ENCODE measurements at regions not wholly inside any gene's neighbourhood (a gene's known extent, or its start where the extent isn't known, plus 50 kb on each side); places are given as distances from the start of the nearest gene placed in this dataset.

DNA sequence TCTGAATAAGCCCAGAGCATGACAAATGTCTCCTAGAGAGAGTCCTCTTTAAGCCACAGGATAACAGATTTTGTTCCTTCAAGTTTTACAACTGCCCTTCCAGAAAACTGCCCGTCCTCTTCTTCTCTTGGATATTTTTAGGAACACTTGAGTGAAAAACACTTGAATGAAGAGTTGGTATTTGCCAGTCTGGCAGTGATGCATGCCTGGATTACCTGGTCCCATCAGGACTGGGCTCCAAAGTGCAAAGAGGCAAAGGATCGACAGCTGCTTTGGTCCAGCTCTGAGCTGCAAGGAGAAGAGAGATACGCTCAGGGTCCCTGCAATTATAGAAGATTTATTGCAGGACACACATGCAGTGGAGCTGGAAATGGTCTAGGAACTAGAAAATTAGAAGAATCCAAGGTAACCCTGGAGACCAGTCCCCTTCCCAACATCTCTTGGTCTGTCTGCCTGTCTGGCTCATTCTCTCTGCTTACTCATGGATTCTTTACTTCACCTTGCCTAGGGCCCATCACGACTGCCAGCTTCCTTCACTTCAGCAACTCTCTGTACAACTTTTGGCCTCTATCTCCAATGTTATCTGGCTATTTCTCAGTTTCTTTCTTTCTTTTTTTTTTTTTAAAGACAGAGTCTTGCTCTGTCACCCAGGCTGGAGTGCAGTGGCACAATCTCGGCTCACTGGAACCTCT, 112.1 kb upstream of the SIX2 start:
- Histone ChIP-seq H3K4me2 (ENCODE audit: low read length, poor library complexity, severe bottlenecking) (no peak overlapping the region), H3K4me1 (ENCODE audit: control insufficient read depth, insufficient read depth, low read depth, low read length) (peaks cover 12% of the 10 kb centered on the region), H4K8ac (ENCODE audit: low read length) (no peak overlapping the region), H2AFZ (ENCODE audit: low read depth, low read length) (no peak overlapping the region), H4K91ac (ENCODE audit: low read length) (no peak overlapping the region), H3K27ac (ENCODE audit: low read length, poor library complexity, severe bottlenecking) (peak overlapping the region; percentile 89), H3K9ac (ENCODE audit: low read length) (no peak overlapping the region), H2AK5ac (ENCODE audit: low read length, severe bottlenecking) (peak overlapping the region; percentile 83), H3K36me3 (ENCODE audit: control insufficient read depth in 1 of 2, insufficient read depth in 2 of 2, low read depth in 1 of 2, low read length in 2 of 2) (no peaks in the 10 kb centered on the region), H2BK120ac (ENCODE audit: low read depth, low read length) (no peak overlapping the region), H2BK15ac (ENCODE audit: low read depth, poor library complexity, severe bottlenecking) (no peak overlapping the region), H3K14ac (ENCODE audit: low read length in 2 of 2) (no peak overlapping the region), H3K9me3 (ENCODE audit: control insufficient read depth, low read length) (no peaks in the 10 kb centered on the region), H3K4me3 (ENCODE audit: insufficient read depth in 1 of 2, low read depth in 1 of 2, low read length in 2 of 2) (no peak overlapping the region), H2BK12ac (ENCODE audit: low read length in 2 of 2) (no peak overlapping the region), H2BK5ac (ENCODE audit: low read depth, low read length, poor library complexity, severe bottlenecking) (peak overlapping the region; percentile 61), H3K79me1 (replicated peaks; ENCODE audit: low read length, poor library complexity, severe bottlenecking) (no peaks in the 10 kb centered on the region), H3K23ac (ENCODE audit: low read length in 2 of 2) (no peak overlapping the region), H3K27me3 (ENCODE audit: control insufficient read depth in 1 of 2, insufficient read depth in 1 of 2, low read length in 2 of 2) (peaks cover 0 to 6% of the 10 kb centered on the region in 2 experiments), H3K18ac (ENCODE audit: low read depth in 1 of 2, low read length in 2 of 2) (no peak overlapping the region), H3K4ac (ENCODE audit: low read depth in 1 of 2, low read length in 2 of 2) (no peak overlapping the region)
- 73% methylated on average over 5 of the region's 5 CpGs for WGBS
- DNase-seq, result no peak

DNA sequence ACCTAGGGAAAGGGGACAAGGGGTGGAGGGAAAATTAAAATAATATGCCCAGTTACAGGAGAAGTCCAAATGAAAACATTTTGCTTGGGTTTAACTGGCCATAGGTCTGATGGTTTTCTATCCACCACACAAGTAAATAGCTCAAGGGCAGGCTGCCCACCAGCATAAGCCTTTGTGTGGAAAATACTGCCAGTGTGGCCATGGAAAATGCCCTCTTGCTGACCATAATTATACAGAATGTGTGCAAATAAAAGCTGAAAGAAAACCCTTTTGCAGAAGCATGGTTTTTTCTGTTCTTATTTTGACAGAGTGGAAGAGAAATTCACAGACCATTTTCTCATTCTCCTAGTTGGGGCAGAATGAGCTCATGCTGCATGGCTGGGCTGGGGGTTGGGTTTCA, 111.3 kb upstream of the SIX2 start:
- Histone ChIP-seq H3K4me1 (ENCODE audit: control insufficient read depth, insufficient read depth, low read depth, low read length) (peaks cover 12% of the 10 kb centered on the region), H2BK15ac (ENCODE audit: low read depth, poor library complexity, severe bottlenecking) (no peak overlapping the region), H3K9me3 (ENCODE audit: control insufficient read depth, low read length) (peaks cover 3% of the 10 kb centered on the region), H2AK5ac (ENCODE audit: low read length, severe bottlenecking) (peak overlapping the region; percentile 83), H3K36me3 (ENCODE audit: control insufficient read depth in 1 of 2, insufficient read depth in 2 of 2, low read depth in 1 of 2, low read length in 2 of 2) (no peaks in the 10 kb centered on the region), H2BK120ac (ENCODE audit: low read depth, low read length) (no peak overlapping the region), H3K27me3 (ENCODE audit: control insufficient read depth in 1 of 2, insufficient read depth in 1 of 2, low read length in 2 of 2) (peaks cover 0 to 6% of the 10 kb centered on the region in 2 experiments), H3K18ac (ENCODE audit: low read depth in 1 of 2, low read length in 2 of 2) (no peak overlapping the region), H2AFZ (ENCODE audit: low read depth, low read length) (no peak overlapping the region), H3K79me1 (replicated peaks; ENCODE audit: low read length, poor library complexity, severe bottlenecking) (no peaks in the 10 kb centered on the region), H3K23ac (ENCODE audit: low read length in 2 of 2) (no peak overlapping the region), H3K9ac (ENCODE audit: low read length) (no peak overlapping the region), H4K91ac (ENCODE audit: low read length) (no peak overlapping the region), H4K8ac (ENCODE audit: low read length) (no peak overlapping the region), H2BK12ac (ENCODE audit: low read length in 2 of 2) (no peak overlapping the region), H3K4me2 (ENCODE audit: low read length, poor library complexity, severe bottlenecking) (no peak overlapping the region), H3K14ac (ENCODE audit: low read length in 2 of 2) (no peak overlapping the region), H2BK5ac (ENCODE audit: low read depth, low read length, poor library complexity, severe bottlenecking) (peak overlapping the region; percentile 86), H3K27ac (ENCODE audit: low read length, poor library complexity, severe bottlenecking) (peak overlapping the region; percentile 89), H3K4ac (ENCODE audit: low read depth in 1 of 2, low read length in 2 of 2) (no peak overlapping the region), H3K4me3 (ENCODE audit: insufficient read depth in 1 of 2, low read depth in 1 of 2, low read length in 2 of 2) (no peak overlapping the region)
- DNase-seq, result peak; percentile 3

DNA sequence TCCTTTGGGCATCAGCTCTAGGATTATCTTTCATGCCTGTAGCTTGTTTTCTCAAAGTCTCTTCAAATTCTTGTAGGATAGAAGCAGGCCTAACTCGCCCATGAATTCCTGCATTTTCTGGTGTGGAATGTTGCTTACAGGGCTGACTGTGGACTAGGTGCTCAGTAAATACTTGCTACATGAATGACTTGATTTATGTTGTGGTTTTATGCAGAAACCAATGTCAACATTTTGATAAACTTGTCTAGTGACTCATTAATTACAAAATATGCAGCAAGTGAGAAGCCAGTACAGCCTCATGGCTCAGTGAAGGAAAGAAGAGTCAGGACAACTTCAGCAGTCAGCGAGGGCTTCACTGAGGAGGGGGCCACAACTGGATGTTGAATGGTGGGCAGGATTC, 110.6 kb upstream of the SIX2 start:
- 30% methylated on average over 2 of the region's 2 CpGs for WGBS
- peaks cover 3% of the 10 kb centered on the region for H3K9me3 ChIP-seq (ENCODE audit: control insufficient read depth, low read length)
- H4K91ac ChIP-seq (ENCODE audit: low read length), result no peak overlapping the region
- no peak overlapping the region for H2AFZ ChIP-seq (ENCODE audit: low read depth, low read length)
- no peaks in the 10 kb centered on the region for H3K36me3 ChIP-seq (ENCODE audit: control insufficient read depth in 1 of 2, insufficient read depth in 2 of 2, low read depth in 1 of 2, low read length in 2 of 2)
- H3K14ac ChIP-seq (ENCODE audit: low read length in 2 of 2), result no peak overlapping the region
- peaks cover 12% of the 10 kb centered on the region for H3K4me1 ChIP-seq (ENCODE audit: control insufficient read depth, insufficient read depth, low read depth, low read length)
- H3K4me2 ChIP-seq (ENCODE audit: low read length, poor library complexity, severe bottlenecking), result no peak overlapping the region
- no peak overlapping the region for H3K9ac ChIP-seq (ENCODE audit: low read length)
- no peak overlapping the region for H2BK120ac ChIP-seq (ENCODE audit: low read depth, low read length)
- H4K8ac ChIP-seq (ENCODE audit: low read length), result no peak overlapping the region
- no peak overlapping the region for H2BK15ac ChIP-seq (ENCODE audit: low read depth, poor library complexity, severe bottlenecking)
- H2AK5ac ChIP-seq (ENCODE audit: low read length, severe bottlenecking), result peak overlapping the region; percentile 93
- peak overlapping the region; percentile 89 for H3K27ac ChIP-seq (ENCODE audit: low read length, poor library complexity, severe bottlenecking)
- peak; percentile 58 for DNase-seq
- H3K27me3 ChIP-seq (ENCODE audit: control insufficient read depth in 1 of 2, insufficient read depth in 1 of 2, low read length in 2 of 2), result peaks cover 0 to 6% of the 10 kb centered on the region in 2 experiments
- no peaks in the 10 kb centered on the region for H3K79me1 ChIP-seq (replicated peaks; ENCODE audit: low read length, poor library complexity, severe bottlenecking)
- H3K4me3 ChIP-seq (ENCODE audit: insufficient read depth in 1 of 2, low read depth in 1 of 2, low read length in 2 of 2), result no peak overlapping the region
- H2BK12ac ChIP-seq (ENCODE audit: low read length in 2 of 2), result no peak overlapping the region
- H2BK5ac ChIP-seq (ENCODE audit: low read depth, low read length, poor library complexity, severe bottlenecking), result peak overlapping the region; percentile 91
- peak overlapping the region in 1 of 2 experiments; percentile 54 for H3K18ac ChIP-seq (ENCODE audit: low read depth in 1 of 2, low read length in 2 of 2)
- H3K4ac ChIP-seq (ENCODE audit: low read depth in 1 of 2, low read length in 2 of 2), result no peak overlapping the region
- H3K23ac ChIP-seq (ENCODE audit: low read length in 2 of 2), result no peak overlapping the region

DNA sequence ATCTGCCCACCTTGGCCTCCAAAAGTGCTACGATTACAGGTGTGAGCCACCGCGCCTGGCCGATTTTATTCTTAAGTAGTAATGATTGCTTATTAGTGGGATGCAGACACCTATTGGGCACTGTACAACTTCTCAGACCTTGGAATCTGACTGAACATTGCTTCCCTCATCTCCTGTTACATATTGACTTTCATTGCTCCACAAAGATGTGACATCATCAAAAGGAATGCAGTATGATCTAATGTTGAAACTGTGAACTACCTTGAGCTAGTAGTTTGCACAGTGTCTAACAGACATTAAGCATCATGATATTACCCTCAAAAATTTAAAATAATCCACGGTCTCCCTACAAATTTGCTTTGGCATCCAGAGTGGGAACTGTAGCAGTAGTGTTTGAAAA, 109.8 kb upstream of the SIX2 start:
- Histone ChIP-seq H4K91ac (ENCODE audit: low read length) (no peak overlapping the region), H2BK15ac (ENCODE audit: low read depth, poor library complexity, severe bottlenecking) (no peak overlapping the region), H3K9ac (ENCODE audit: low read length) (no peak overlapping the region), H3K23ac (ENCODE audit: low read length in 2 of 2) (no peak overlapping the region), H3K18ac (ENCODE audit: low read depth in 1 of 2, low read length in 2 of 2) (no peak overlapping the region), H3K4me1 (ENCODE audit: control insufficient read depth, insufficient read depth, low read depth, low read length) (peaks cover 12% of the 10 kb centered on the region), H3K9me3 (ENCODE audit: control insufficient read depth, low read length) (peaks cover 3% of the 10 kb centered on the region), H2AK5ac (ENCODE audit: low read length, severe bottlenecking) (no peak overlapping the region), H2AFZ (ENCODE audit: low read depth, low read length) (no peak overlapping the region), H2BK120ac (ENCODE audit: low read depth, low read length) (no peak overlapping the region), H3K27me3 (ENCODE audit: control insufficient read depth in 1 of 2, insufficient read depth in 1 of 2, low read length in 2 of 2) (peaks cover 0 to 6% of the 10 kb centered on the region in 2 experiments), H3K4ac (ENCODE audit: low read depth in 1 of 2, low read length in 2 of 2) (no peak overlapping the region), H2BK5ac (ENCODE audit: low read depth, low read length, poor library complexity, severe bottlenecking) (no peak overlapping the region), H4K8ac (ENCODE audit: low read length) (no peak overlapping the region), H3K79me1 (replicated peaks; ENCODE audit: low read length, poor library complexity, severe bottlenecking) (no peaks in the 10 kb centered on the region), H3K27ac (ENCODE audit: low read length, poor library complexity, severe bottlenecking) (peak overlapping the region; percentile 87), H3K4me3 (ENCODE audit: insufficient read depth in 1 of 2, low read depth in 1 of 2, low read length in 2 of 2) (no peak overlapping the region), H2BK12ac (ENCODE audit: low read length in 2 of 2) (no peak overlapping the region), H3K14ac (ENCODE audit: low read length in 2 of 2) (no peak overlapping the region), H3K4me2 (ENCODE audit: low read length, poor library complexity, severe bottlenecking) (no peak overlapping the region), H3K36me3 (ENCODE audit: control insufficient read depth in 1 of 2, insufficient read depth in 2 of 2, low read depth in 1 of 2, low read length in 2 of 2) (no peaks in the 10 kb centered on the region)
- no CpG with 5 or more reads among the region's 5 CpGs for WGBS
- DNase-seq, result peak; percentile 23
